GM19468 (cell line): ENCODE measurements at regions not wholly inside any gene's neighbourhood (a gene's known extent, or its start where the extent isn't known, plus 50 kb on each side); places are given as distances from the start of the nearest gene placed in this dataset.

ENCODE experiments used
- ATAC-seq: cut with Tn5 transposase; IDR thresholded peaks from one replicate; pipeline ENCODE4 v1.9.1; 2021; ENCODE audit warnings: mild to moderate bottlenecking, moderate library complexity, moderate number of reproducible peaks; ENCODE audit not compliant: unreplicated experiment; ENCODE audit errors: extremely low read depth

GRCh38 chr10:124232686-124233545 lies 139.5 kb upstream of the CHST15 start:
- ATAC-seq: no peak

GRCh38 chr10:124231168-124232155 lies 138.1 kb upstream of the CHST15 start:
- no peak for ATAC-seq

GRCh38 chr10:124230635-124231167 lies 137.3 kb upstream of the CHST15 start:
- no peak for ATAC-seq

GRCh38 chr10:124229989-124230634 lies 136.7 kb upstream of the CHST15 start:
- ATAC-seq: no peak

- no peak for ATAC-seq
Observed at GRCh38 chr10:124229201-124229988, 136.0 kb upstream of the CHST15 start.

- ATAC-seq: no peak
Observed at GRCh38 chr10:124228471-124228870, 135.1 kb upstream of the CHST15 start.

- no peak for ATAC-seq
Observed at GRCh38 chr10:124227988-124228387, 134.6 kb upstream of the CHST15 start.

GRCh38 chr10:124227055-124227975 lies 133.9 kb upstream of the CHST15 start:
- no peak for ATAC-seq

GRCh38 chr10:124226271-124227054 lies 133.1 kb upstream of the CHST15 start:
- ATAC-seq: no peak

- ATAC-seq: no peak
Observed at GRCh38 chr10:124225467-124226270, 132.3 kb upstream of the CHST15 start.

- ATAC-seq: no peak
Observed at GRCh38 chr10:124225029-124225466, 131.7 kb upstream of the CHST15 start.

GRCh38 chr10:124224331-124225028 lies 131.1 kb upstream of the CHST15 start:
- ATAC-seq: no peak

GRCh38 chr10:124223711-124224085 lies 130.3 kb upstream of the CHST15 start:
- no peak for ATAC-seq

- no peak for ATAC-seq
Observed at GRCh38 chr10:124222988-124223710, 129.8 kb upstream of the CHST15 start.

GRCh38 chr10:124222318-124222987 lies 129.1 kb upstream of the CHST15 start:
- no peak for ATAC-seq
